Upper lobe of right lung (tissue), 1 donor: ENCODE measurements at regions not wholly inside any gene's neighbourhood (a gene's known extent, or its start where the extent isn't known, plus 50 kb on each side); places are given as distances from the start of the nearest gene placed in this dataset.

Experiments used
- ATAC-seq: fragments of 200-7000 bp; cut with Tn5 transposase; one replicate; pipeline ENCODE4 v1.9.1; 2020; ENCODE audit warnings: mild to moderate bottlenecking, moderate library complexity
- DNase-seq: peaks from one replicate; pipeline ENCODE4 v3.0.0-alpha.2; 2020
- H3K27ac ChIP-seq: fragments of 200-600 bp; one replicate; pipeline ENCODE4 v1.8.0; 2022
- H3K27me3 ChIP-seq: fragments of 200-600 bp; one replicate; pipeline ENCODE4 v1.8.0; 2022; ENCODE audit warnings: mild to moderate bottlenecking
- H3K36me3 ChIP-seq: fragments of 200-600 bp; one replicate; pipeline ENCODE4 v1.8.0; 2022
- H3K4me1 ChIP-seq: fragments of 200-600 bp; one replicate; pipeline ENCODE4 v1.8.0; 2022
- H3K4me3 ChIP-seq: fragments of 200-600 bp; one replicate; pipeline ENCODE4 v1.8.0; 2022; ENCODE audit warnings: mild to moderate bottlenecking
- H3K9me3 ChIP-seq: fragments of 200-600 bp; one replicate; pipeline ENCODE4 v1.8.0; 2022
- CTCF ChIP-seq: fragments of 200-600 bp; IDR thresholded peaks from one replicate; pipeline ENCODE4 v1.8.0; 2022; ENCODE audit warnings: antibody characterized with exemption
- intact Hi-C: fragments of 100-400 bp; cut with DNase I; formaldehyde crosslinking; loops from one replicate; pipeline ENCODE4 v1.11.0; 2022
- donor health status: DM: no; HTN: yes; CAD: no; lungs with severe emphysema.

GRCh38 chr21:32216293-32216692 is 62.6 kb downstream of the MIS18A start:
- DNase-seq (no peak), ATAC-seq (no peak)
- no peak for TF ChIP-seq CTCF
- intact Hi-C loops = no loop called here
- H3K27ac ChIP-seq = no peak overlapping the region
- no peaks in the 10 kb centered on the region for H3K27me3 ChIP-seq
- no peaks in the 10 kb centered on the region for H3K4me1 ChIP-seq
- H3K9me3 ChIP-seq = no peaks in the 10 kb centered on the region
- no peaks in the 10 kb centered on the region for H3K36me3 ChIP-seq
- no peak overlapping the region for H3K4me3 ChIP-seq

- no peak for ATAC-seq
- H3K4me3 ChIP-seq = no peak overlapping the region
Observed at GRCh38 chr21:32215306-32215685, 63.6 kb downstream of the MIS18A start.

GRCh38 chr21:32214654-32215305 is 64.1 kb downstream of the MIS18A start:
- H3K9me3 ChIP-seq = no peaks in the 10 kb centered on the region
- TF ChIP-seq CTCF = no peak
- no peaks in the 10 kb centered on the region for H3K36me3 ChIP-seq
- H3K4me3 ChIP-seq = no peak overlapping the region
- intact Hi-C loops = no loop called here
- ATAC-seq (no peak), DNase-seq (no peak)
- no peak overlapping the region for H3K27ac ChIP-seq
- H3K4me1 ChIP-seq = no peaks in the 10 kb centered on the region
- no peaks in the 10 kb centered on the region for H3K27me3 ChIP-seq

More at GRCh38 chr21:32215306-32215685, 63.6 kb downstream of the MIS18A start:
- no peak overlapping the region for H3K27ac ChIP-seq
- H3K27me3 ChIP-seq = no peaks in the 10 kb centered on the region
- H3K4me1 ChIP-seq = no peaks in the 10 kb centered on the region
- no peak for DNase-seq
- intact Hi-C loops = no loop called here
- no peak for TF ChIP-seq CTCF
- H3K9me3 ChIP-seq = no peaks in the 10 kb centered on the region
- H3K36me3 ChIP-seq = no peaks in the 10 kb centered on the region

- intact Hi-C loops = no loop called here
- no peak for TF ChIP-seq CTCF
- Histone ChIP-seq H3K9me3 (no peaks in the 10 kb centered on the region), H3K36me3 (no peaks in the 10 kb centered on the region), H3K27ac (no peak overlapping the region), H3K4me1 (no peaks in the 10 kb centered on the region), H3K27me3 (no peaks in the 10 kb centered on the region), H3K4me3 (no peak overlapping the region)
- ATAC-seq = no peak
- DNase-seq = no peak
Observed at GRCh38 chr21:32212116-32212515, 66.7 kb downstream of the MIS18A start.

GRCh38 chr21:32211306-32211705 is 67.5 kb downstream of the MIS18A start:
- intact Hi-C loops = no loop called here
- ATAC-seq (no peak), DNase-seq (no peak)

More at GRCh38 chr21:32211306-32211705, 67.5 kb downstream of the MIS18A start:
- Histone ChIP-seq H3K4me3 (no peak overlapping the region), H3K27me3 (no peaks in the 10 kb centered on the region), H3K9me3 (no peaks in the 10 kb centered on the region), H3K27ac (no peak overlapping the region), H3K36me3 (no peaks in the 10 kb centered on the region), H3K4me1 (no peaks in the 10 kb centered on the region)
- TF ChIP-seq CTCF = no peak
